GM12891 (cell line): ENCODE measurements at regions not wholly inside any gene's neighbourhood (a gene's known extent, or its start where the extent isn't known, plus 50 kb on each side); places are given as distances from the start of the nearest gene placed in this dataset.

Experiments
- POLR2A ChIP-seq: IDR thresholded peaks from 2 replicates; pipeline ENCODE4 v1.6.1; 2011; ENCODE audit warnings: low read depth, low read length, control low read depth
- POLR2AphosphoS5 ChIP-seq: IDR thresholded peaks from 2 replicates; pipeline ENCODE4 v1.6.1; 2011; ENCODE audit warnings: low read depth, low read length, control low read depth

- no peak for TF ChIP-seq POLR2AphosphoS5
- TF ChIP-seq POLR2A = no peak
These were observed 125.4 kb downstream of the PFKFB3 start for GRCh38 chr10:6327961-6328698.
